ENCODE measurements at regions not wholly inside any gene's neighbourhood (a gene's known extent, or its start where the extent isn't known, plus 50 kb on each side); places are given as distances from the start of the nearest gene placed in this dataset.

GRCh38 chr2:204480676-204481075, 64.6 kb upstream of the PARD3B start (continued):
- TF ChIP-seq ZBTB14 (CRISPR knock-in tag; IDR thresholded peaks at IDR 0.05), result no peak
- no peak for TF ChIP-seq ZNF350 (CRISPR knock-in tag; IDR thresholded peaks at IDR 0.05; ENCODE audit: borderline replicate concordance, low read depth)
- no peak for TF ChIP-seq KAT7 (CRISPR knock-in tag; IDR thresholded peaks at IDR 0.05; ENCODE audit: borderline replicate concordance)
- TF ChIP-seq AKAP8 (CRISPR knock-in tag; IDR thresholded peaks at IDR 0.05), result no peak
- no peak for TF ChIP-seq KDM4B (CRISPR knock-in tag; IDR thresholded peaks at IDR 0.05)

GRCh38 chr2:204483608-204484081, 61.6 kb upstream of the PARD3B start:
- ChIA-PET CTCF (ENCODE audit: low intra/inter-chr PET ratio, low total read pairs) (no interaction called here), POLR2A (no interaction called here)
- peak; percentile 55; the same call in 1 of the 2 replicates for TF ChIP-seq LCORL (IDR thresholded peaks at IDR 0.05)
- no peak for TF ChIP-seq LCORL (CRISPR knock-in tag; IDR thresholded peaks at IDR 0.05)
- TF ChIP-seq FOXP1 (IDR thresholded peaks at IDR 0.05), result no peak
- peak; percentile 11; the same call in 1 of the 2 replicates for TF ChIP-seq FOXP1 (CRISPR knock-in tag; IDR thresholded peaks at IDR 0.05)
- no peak for TF ChIP-seq ARNTL (CRISPR knock-in tag; IDR thresholded peaks at IDR 0.05)
- TF ChIP-seq, protein P1, sequence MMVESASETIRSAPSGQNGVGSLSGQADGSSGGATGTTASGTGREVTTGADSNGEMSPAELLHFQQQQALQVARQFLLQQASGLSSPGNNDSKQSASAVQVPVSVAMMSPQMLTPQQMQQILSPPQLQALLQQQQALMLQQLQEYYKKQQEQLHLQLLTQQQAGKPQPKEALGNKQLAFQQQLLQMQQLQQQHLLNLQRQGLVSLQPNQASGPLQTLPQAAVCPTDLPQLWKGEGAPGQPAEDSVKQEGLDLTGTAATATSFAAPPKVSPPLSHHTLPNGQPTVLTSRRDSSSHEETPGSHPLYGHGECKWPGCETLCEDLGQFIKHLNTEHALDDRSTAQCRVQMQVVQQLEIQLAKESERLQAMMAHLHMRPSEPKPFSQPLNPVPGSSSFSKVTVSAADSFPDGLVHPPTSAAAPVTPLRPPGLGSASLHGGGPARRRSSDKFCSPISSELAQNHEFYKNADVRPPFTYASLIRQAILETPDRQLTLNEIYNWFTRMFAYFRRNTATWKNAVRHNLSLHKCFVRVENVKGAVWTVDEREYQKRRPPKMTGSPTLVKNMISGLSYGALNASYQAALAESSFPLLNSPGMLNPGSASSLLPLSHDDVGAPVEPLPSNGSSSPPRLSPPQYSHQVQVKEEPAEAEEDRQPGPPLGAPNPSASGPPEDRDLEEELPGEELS (CRISPR knock-in tag; IDR thresholded peaks at IDR 0.05), result peak; percentile 60; the same call in 1 of the 2 replicates
- TF ChIP-seq GATAD1 (CRISPR knock-in tag; IDR thresholded peaks at IDR 0.05), result no peak
- TF ChIP-seq PITX1 (CRISPR knock-in tag; IDR thresholded peaks at IDR 0.05), result peak; percentile 84
- TF ChIP-seq, protein P2, sequence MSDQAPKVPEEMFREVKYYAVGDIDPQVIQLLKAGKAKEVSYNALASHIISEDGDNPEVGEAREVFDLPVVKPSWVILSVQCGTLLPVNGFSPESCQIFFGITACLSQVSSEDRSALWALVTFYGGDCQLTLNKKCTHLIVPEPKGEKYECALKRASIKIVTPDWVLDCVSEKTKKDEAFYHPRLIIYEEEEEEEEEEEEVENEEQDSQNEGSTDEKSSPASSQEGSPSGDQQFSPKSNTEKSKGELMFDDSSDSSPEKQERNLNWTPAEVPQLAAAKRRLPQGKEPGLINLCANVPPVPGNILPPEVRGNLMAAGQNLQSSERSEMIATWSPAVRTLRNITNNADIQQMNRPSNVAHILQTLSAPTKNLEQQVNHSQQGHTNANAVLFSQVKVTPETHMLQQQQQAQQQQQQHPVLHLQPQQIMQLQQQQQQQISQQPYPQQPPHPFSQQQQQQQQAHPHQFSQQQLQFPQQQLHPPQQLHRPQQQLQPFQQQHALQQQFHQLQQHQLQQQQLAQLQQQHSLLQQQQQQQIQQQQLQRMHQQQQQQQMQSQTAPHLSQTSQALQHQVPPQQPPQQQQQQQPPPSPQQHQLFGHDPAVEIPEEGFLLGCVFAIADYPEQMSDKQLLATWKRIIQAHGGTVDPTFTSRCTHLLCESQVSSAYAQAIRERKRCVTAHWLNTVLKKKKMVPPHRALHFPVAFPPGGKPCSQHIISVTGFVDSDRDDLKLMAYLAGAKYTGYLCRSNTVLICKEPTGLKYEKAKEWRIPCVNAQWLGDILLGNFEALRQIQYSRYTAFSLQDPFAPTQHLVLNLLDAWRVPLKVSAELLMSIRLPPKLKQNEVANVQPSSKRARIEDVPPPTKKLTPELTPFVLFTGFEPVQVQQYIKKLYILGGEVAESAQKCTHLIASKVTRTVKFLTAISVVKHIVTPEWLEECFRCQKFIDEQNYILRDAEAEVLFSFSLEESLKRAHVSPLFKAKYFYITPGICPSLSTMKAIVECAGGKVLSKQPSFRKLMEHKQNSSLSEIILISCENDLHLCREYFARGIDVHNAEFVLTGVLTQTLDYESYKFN (CRISPR knock-in tag; conservative IDR thresholded peaks at IDR 0.05), result 0 out of 2 replicates have a peak, but pooled peaks have one; percentile 18
- Histone ChIP-seq H2AFZ (ENCODE audit: low read length) (no peak overlapping the region), H3K79me2 (ENCODE audit: insufficient read depth, low read length) (no peaks in the 10 kb centered on the region), H3K27me3 (ENCODE audit: control insufficient read depth in 1 of 2, insufficient read depth in 2 of 2, low read length in 2 of 2) (no peaks in the 10 kb centered on the region), H3K4me3 (replicated peaks in 1 of 3; ENCODE audit: insufficient read depth in 1 of 3, low read depth in 2 of 3, low read length in 3 of 3) (no peak overlapping the region), H3K27ac (ENCODE audit: extremely low read length, insufficient read depth, low read length) (no peak overlapping the region), H4K20me1 (ENCODE audit: insufficient read depth, low read length) (no peaks in the 10 kb centered on the region), H3K4me2 (ENCODE audit: low read depth, low read length) (no peak overlapping the region), H3K36me3 (replicated peaks in 1 of 2; ENCODE audit: control insufficient read depth in 1 of 2, insufficient read depth in 2 of 2, low read length in 2 of 2) (no peaks in the 10 kb centered on the region), H3K9me3 (ENCODE audit: low read length) (no peaks in the 10 kb centered on the region), H3K9ac (ENCODE audit: insufficient read depth, low read depth, low read length) (no peak overlapping the region), H3K4me1 (ENCODE audit: insufficient read depth, low read length) (peaks cover 10% of the 10 kb centered on the region)
- intact Hi-C loops (cut with micrococcal nuclease; ENCODE audit: unreplicated experiment), result loop anchor here (10.0 kb wide), 1 partner anchor 201 kb away; no protein-coding TSS in a partner anchor
- in situ Hi-C loops (cut with HindIII; ENCODE audit: extremely low pct_ligation_motif_present, low pct_unique_long_range_greater_than_20kb), result no loop called here
- peak; percentile 77 for ATAC-seq
- no peak for FAIRE-seq
- WGBS (ENCODE audit: low lambda C conversion rate), result 8% methylated on average over 4 of the region's 4 CpGs
- peak; percentile 16 for DNase-seq (ENCODE audit: low spot score)
- BruUV-seq (replicated peaks), result no TSS peak
